ENCODE measurements at regions not wholly inside any gene's neighbourhood (a gene's known extent, or its start where the extent isn't known, plus 50 kb on each side); places are given as distances from the start of the nearest gene placed in this dataset.
"Not testable (repeated sequence)": the region's sequence is repeated elsewhere in the genome, so short reads cannot be mapped to it uniquely, and the experiment has no call there.

DNA sequence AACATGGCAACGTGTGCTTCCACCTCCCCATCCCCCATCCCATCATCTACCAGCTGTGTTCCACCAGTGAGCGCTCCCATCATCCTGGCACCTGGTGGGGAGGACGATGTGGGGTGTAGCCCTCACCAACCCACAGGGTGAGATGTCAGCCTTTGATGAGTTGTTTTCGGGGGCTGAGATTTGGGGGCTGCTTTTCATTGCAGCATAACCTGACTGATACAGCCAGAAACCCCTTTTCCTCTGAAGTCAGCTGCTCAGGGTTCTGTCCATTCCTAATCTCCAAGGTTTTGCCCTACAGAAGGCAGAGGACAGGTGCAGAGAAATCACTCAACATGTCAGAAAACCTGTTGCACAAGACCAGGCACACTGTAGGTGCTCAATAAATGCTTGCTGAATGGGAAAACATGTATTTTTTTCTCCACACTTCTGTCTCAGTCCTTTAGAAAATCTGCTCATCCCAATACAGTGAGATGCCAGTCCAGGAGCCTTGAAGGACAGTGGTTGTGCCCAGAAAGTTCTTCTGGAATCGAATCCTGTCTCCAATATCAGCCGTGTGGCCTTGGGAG lies 239.8 kb downstream of the RBM19 start:
- no peak for DNase-seq

DNA sequence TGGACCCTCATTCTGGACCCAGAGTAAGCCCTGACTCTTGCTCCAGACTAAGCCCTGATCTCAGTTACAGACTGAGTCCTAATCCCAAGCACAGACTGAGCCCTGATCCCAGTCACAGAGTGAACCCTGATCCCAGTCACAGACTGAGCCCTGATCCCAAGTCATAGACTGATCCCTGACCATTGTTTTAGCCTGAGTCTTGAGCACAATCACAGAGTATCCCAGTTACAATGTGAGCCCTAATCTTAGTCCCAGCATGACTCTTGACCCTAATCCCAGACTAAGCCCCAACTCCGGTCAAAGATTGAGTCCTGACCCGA lies 240.6 kb downstream of the RBM19 start:
- no peak for DNase-seq

GRCh38 chr12:113724794-113725556 lies 241.2 kb downstream of the RBM19 start:
- no peak for DNase-seq

DNA sequence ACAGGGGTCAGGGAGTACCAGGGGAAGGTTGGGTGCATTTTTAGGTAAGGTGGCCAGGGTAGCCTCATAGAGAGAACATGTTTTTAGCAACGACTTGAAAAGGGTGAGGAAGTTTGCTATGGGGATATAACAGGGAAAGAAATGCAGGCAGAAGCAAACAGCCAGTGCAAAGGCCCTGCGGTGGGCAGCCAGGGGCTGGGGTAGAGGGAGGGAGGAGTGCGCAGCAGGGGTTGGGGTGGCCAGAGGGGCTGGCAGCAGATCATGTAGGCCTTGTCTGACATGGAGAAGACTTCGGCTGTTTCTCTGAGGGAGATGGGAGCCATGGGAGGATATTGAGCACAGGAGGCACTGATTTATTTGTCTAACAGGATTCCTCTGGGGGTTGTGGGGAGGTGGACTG lies 242.5 kb downstream of the RBM19 start:
- DNase-seq = no peak

- no peak for DNase-seq
Measured at GRCh38 chr12:113722747-113723146, 243.4 kb downstream of the RBM19 start.

GRCh38 chr12:113720629-113721028 lies 245.5 kb downstream of the RBM19 start:
- DNase-seq = no peak

- no peak for DNase-seq
Measured at GRCh38 chr12:113719911-113720591, 246.1 kb downstream of the RBM19 start.

GRCh38 chr12:113713156-113713555 lies 241.5 kb upstream of the LHX5 start:
- no peak for DNase-seq

DNA sequence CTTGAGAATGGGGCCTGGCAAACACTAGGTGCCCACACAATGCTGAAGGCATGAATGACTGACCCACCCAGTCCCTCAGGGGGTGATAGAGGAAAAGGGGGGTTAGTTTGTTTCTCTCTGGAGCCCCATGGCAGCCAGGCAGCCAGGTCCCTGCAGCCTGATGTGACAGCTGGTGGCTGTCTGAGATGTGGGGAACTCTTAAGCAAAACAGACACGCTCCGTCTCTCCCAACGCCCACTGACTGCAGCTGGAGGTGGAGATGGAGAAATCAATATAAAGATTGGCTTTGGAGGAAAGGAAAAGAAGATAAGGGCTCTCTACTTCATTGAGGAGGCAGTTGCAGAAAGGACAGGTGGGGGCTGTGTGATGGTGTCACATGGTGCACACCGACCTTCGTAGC lies 240.8 kb upstream of the LHX5 start:
- DNase-seq = no peak

- DNase-seq = no peak
Measured at GRCh38 chr12:113710216-113710615, 238.5 kb upstream of the LHX5 start.

DNA sequence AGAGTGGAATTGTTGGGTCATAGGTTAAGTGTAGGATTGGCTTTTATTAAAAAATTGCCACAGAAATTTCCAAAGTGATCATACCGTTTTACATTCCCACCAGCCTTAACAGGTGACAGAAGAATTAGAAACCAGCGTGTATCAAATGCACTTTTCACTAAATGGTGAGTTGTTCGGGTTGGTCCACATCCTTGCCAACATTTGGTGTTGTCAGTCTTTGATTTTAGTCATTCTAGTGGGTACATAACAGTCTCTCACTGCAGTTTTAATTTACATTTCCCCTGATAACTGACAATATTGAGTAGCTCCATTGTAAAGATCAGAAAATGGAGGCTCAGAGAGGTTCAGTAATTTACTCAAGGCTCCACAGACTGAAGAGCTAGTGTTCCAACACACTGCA lies 237.8 kb upstream of the LHX5 start:
- no peak for DNase-seq

DNA sequence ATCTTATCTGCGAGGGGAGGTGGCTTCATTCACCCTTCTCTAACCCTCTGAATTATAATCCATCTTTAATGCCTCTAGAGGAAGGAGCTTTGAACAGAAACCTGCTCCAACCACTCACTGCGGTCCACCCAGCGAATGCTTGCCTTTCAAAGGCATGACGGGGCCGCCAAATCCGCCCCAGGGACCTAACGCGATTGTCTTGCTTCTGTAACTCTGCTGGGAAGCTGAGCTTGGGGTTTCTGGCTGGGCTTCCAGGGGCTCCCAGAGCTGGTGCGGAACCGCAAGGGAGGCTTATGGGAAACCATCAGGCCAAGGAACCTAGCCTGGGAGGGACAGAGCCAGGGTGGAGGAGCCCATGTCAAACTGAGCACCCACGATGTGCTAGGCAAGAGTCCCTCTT lies 231.2 kb upstream of the LHX5 start:
- no peak for DNase-seq

DNA sequence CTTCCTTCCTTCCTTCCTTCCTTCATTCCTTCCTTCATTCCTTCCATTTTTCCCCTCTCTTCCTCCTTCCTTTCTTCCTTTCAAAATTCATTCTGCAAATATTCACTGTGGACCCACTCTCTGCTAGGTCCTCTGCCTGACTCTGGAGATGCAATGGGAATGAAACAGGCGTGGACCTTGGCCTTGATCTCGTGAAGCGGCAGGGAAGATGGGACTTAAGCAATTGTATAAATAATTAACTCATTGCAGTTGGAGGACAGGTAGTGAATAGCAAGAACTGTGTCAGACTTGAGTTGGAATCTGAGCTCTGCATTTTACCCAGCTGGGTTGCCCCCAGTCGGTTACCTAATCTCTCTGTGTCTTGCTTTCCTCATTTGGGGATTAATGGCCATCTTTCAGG lies 230.6 kb upstream of the LHX5 start:
- DNase-seq = no peak

- DNase-seq = no peak
Measured at GRCh38 chr12:113700943-113701342, 229.3 kb upstream of the LHX5 start.

- DNase-seq = not testable (repeated sequence)
Measured at GRCh38 chr12:113699984-113700383, 228.3 kb upstream of the LHX5 start.

DNA sequence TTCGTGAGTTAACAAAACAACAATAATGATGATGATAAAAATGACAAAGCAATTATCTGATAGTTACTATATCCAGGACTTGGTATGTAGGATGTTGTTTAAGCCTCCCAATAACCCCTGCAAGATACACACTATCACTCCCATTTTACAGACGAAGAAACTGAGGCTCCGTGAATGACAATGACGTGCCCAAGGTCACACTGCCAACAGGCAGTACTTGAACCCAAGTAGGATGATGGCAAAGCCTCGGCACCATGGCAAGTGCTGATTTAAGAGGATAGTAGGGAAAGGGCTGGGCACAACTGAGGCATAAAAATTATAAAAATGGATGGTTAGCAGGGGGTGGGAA lies 226.8 kb upstream of the LHX5 start:
- DNase-seq = no peak

GRCh38 chr12:113697651-113698509 lies 226.2 kb upstream of the LHX5 start:
- DNase-seq = no peak

- DNase-seq = no peak
Measured at GRCh38 chr12:113697104-113697503, 225.4 kb upstream of the LHX5 start.

- no peak for DNase-seq
Measured at GRCh38 chr12:113693693-113694092, 222.0 kb upstream of the LHX5 start.

DNA sequence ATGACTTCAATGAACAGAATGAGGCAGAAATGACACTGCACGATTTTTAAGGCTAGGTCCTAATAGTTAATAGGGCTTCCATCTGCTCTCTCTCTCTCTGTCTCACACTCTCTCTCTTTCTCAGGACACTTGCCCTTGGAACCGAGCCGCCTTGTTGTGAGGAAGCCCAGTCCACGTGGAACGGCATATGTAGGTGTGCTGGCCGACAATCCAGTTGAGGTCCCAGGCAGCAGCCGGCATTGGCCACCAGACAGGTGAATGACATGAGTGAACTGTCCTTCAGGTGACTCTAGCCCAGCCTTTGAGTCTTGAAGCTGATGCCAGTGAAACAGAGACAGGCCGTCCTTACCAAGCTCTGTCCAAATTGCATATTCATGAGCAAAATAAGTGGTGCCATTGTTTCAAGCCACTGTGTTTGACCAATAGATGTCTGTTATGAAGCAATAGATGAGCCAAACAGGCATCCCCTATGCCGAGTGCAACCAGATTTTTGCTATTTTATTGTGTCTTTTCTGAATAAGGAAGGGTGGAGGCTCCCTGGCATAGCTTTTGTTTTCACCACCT lies 217.5 kb upstream of the LHX5 start:
- no peak for DNase-seq

- DNase-seq = no peak
Measured at GRCh38 chr12:113688313-113688712, 216.6 kb upstream of the LHX5 start.

- DNase-seq = no peak
Measured at GRCh38 chr12:113684908-113685782, 213.5 kb upstream of the LHX5 start.
